Small intestine (tissue), 7 donors: ENCODE measurements at regions not wholly inside any gene's neighbourhood (a gene's known extent, or its start where the extent isn't known, plus 50 kb on each side); places are given as distances from the start of the nearest gene placed in this dataset.

Experiments used
- DNase-seq, 2 donors: peaks; one replicate each; pipeline versions ENCODE4 v3.0.0 to v3.0.0-alpha.2; 2013
- FAIRE-seq: peaks from 2 replicates; lab custom pipeline; 2012; peaks lifted over from hg19 to GRCh38; lab: Jason Lieb, UNC
- H3K27ac ChIP-seq, 3 donors: one replicate each; pipeline ENCODE4 v1.5.1; 2013; ENCODE audit warnings: low read length in 2 of 3, mild to moderate bottlenecking in 2 of 3, control low read depth in 1 of 3, inconsistent platforms in 1 of 3, low read depth in 1 of 3, moderate library complexity in 1 of 3
- H3K27me3 ChIP-seq, 3 donors: one replicate each; pipeline ENCODE4 v1.6.1; 2013; ENCODE audit warnings: low read length in 3 of 3, inconsistent platforms in 1 of 3; ENCODE audit not compliant: control insufficient read depth in 3 of 3, insufficient read depth in 3 of 3
- H3K36me3 ChIP-seq, 3 donors: one replicate each; pipeline ENCODE4 v1.6.1; 2013; ENCODE audit warnings: low read length in 3 of 3, inconsistent platforms in 1 of 3, low read depth in 1 of 3, mild to moderate bottlenecking in 1 of 3, moderate library complexity in 1 of 3; ENCODE audit not compliant: control insufficient read depth in 3 of 3, insufficient read depth in 2 of 3
- H3K4me1 ChIP-seq, 3 donors: one replicate each; pipeline ENCODE4 v1.6.1; 2013; ENCODE audit warnings: low read length in 2 of 3, inconsistent platforms in 1 of 3, low read depth in 1 of 3, mild to moderate bottlenecking in 1 of 3, moderate library complexity in 1 of 3; ENCODE audit not compliant: control insufficient read depth in 3 of 3, insufficient read depth in 2 of 3
- H3K4me3 ChIP-seq, 3 donors: one replicate each; pipeline ENCODE4 v1.5.1; 2013; ENCODE audit warnings: low read length in 3 of 3, control low read depth in 1 of 3, inconsistent platforms in 1 of 3, low read depth in 1 of 3, mild to moderate bottlenecking in 1 of 3, moderate library complexity in 1 of 3
- H3K9me3 ChIP-seq, 2 donors: one replicate each; pipeline ENCODE4 v1.6.1; 2013; ENCODE audit warnings: low read depth in 1 of 2, low read length in 1 of 2; ENCODE audit not compliant: control insufficient read depth in 2 of 2, insufficient read depth in 1 of 2
- WGBS, 3 donors: extraction: QIAGEN DNeasy Blood & Tissue Kit; methylation state at CpG; one replicate each; pipeline ENCODE4 v1.1.7; 2013; 5-methylcytosine and 5-hydroxymethylcytosine counted together
- donor health status: healthy with polysubstance abuse.
- donor health status: control.
- donor health status: control.
- donor health status: Bipolar disorder and iron deficiency.
- donor health status: healthy.

- FAIRE-seq (no peak), DNase-seq (no peak)
- H3K9me3 ChIP-seq: no peaks in the 10 kb centered on the region
- no peak overlapping the region for H3K4me3 ChIP-seq
- no peaks in the 10 kb centered on the region for H3K4me1 ChIP-seq
- 45 to 70% (median 48%) methylated on average over 6 of the region's 6 CpGs for WGBS, 3 donors
- H3K27me3 ChIP-seq: peaks cover 6 to 13% (median 10%) of the 10 kb centered on the region in 3 donors
- no peak overlapping the region for H3K27ac ChIP-seq
- H3K36me3 ChIP-seq: no peaks in the 10 kb centered on the region
Measured at GRCh38 chr6:56839533-56840183, 115.2 kb upstream of the BEND6 start.

- Histone ChIP-seq H3K4me1 (no peaks in the 10 kb centered on the region), H3K4me3 (no peak overlapping the region), H3K9me3 (no peaks in the 10 kb centered on the region), H3K27ac (no peak overlapping the region), H3K27me3 (peaks cover 4 to 13% (median 7%) of the 10 kb centered on the region in 3 donors), H3K36me3 (no peaks in the 10 kb centered on the region)
- no peak for DNase-seq
- FAIRE-seq: no peak
- WGBS, 3 donors: 84 to 89% (median 85%) methylated on average over 1 of the region's 1 CpG
Measured at GRCh38 chr6:56838965-56839364, 115.9 kb upstream of the BEND6 start.

- DNase-seq (no peak), FAIRE-seq (no peak)
- Histone ChIP-seq H3K4me3 (no peak overlapping the region), H3K27me3 (peaks cover 3 to 9% (median 5%) of the 10 kb centered on the region in 3 donors), H3K9me3 (no peaks in the 10 kb centered on the region), H3K4me1 (no peaks in the 10 kb centered on the region), H3K36me3 (no peaks in the 10 kb centered on the region), H3K27ac (no peak overlapping the region)
- WGBS, 3 donors: 43 to 66% (median 46%) methylated on average over 2 of the region's 2 CpGs
Measured at GRCh38 chr6:56838016-56838555, 116.8 kb upstream of the BEND6 start.

GRCh38 chr6:56837322-56837894, 117.5 kb upstream of the BEND6 start:
- no peak for FAIRE-seq
- WGBS, 3 donors: 84 to 90% (median 86%) methylated on average over 6 of the region's 6 CpGs
- DNase-seq: no peak
- no peaks in the 10 kb centered on the region for H3K9me3 ChIP-seq
- no peaks in the 10 kb centered on the region for H3K4me1 ChIP-seq
- H3K27ac ChIP-seq: no peak overlapping the region
- H3K27me3 ChIP-seq: peaks cover 0 to 2% (median 0%) of the 10 kb centered on the region in 3 donors
- H3K36me3 ChIP-seq: no peaks in the 10 kb centered on the region
- H3K4me3 ChIP-seq: no peak overlapping the region

- Histone ChIP-seq H3K27me3 (peaks cover 0 to 2% (median 0%) of the 10 kb centered on the region in 3 donors), H3K27ac (no peak overlapping the region), H3K4me1 (no peaks in the 10 kb centered on the region), H3K4me3 (no peak overlapping the region), H3K9me3 (no peaks in the 10 kb centered on the region), H3K36me3 (no peaks in the 10 kb centered on the region)
- FAIRE-seq (no peak), DNase-seq (no peak)
- WGBS, 3 donors: 84 to 88% (median 85%) methylated on average over 3 of the region's 3 CpGs
Measured at GRCh38 chr6:56835612-56836011, 119.3 kb upstream of the BEND6 start.

- 87 to 98% (median 95%) methylated on average over 1 of the region's 1 CpG for WGBS, 3 donors
- no peak for FAIRE-seq
Measured at GRCh38 chr6:56833873-56834272, 121.0 kb upstream of the BEND6 start.

GRCh38 chr6:56833127-56833791, 121.6 kb upstream of the BEND6 start:
- Histone ChIP-seq H3K27ac (no peak overlapping the region), H3K4me3 (no peak overlapping the region), H3K9me3 (no peaks in the 10 kb centered on the region), H3K27me3 (no peaks in the 10 kb centered on the region), H3K4me1 (no peaks in the 10 kb centered on the region), H3K36me3 (no peaks in the 10 kb centered on the region)
- 80 to 85% (median 85%) methylated on average over 3 of the region's 3 CpGs for WGBS, 3 donors
- FAIRE-seq (no peak), DNase-seq (no peak)

More at GRCh38 chr6:56833873-56834272, 121.0 kb upstream of the BEND6 start:
- no peak overlapping the region for H3K27ac ChIP-seq
- H3K36me3 ChIP-seq: no peaks in the 10 kb centered on the region
- H3K4me3 ChIP-seq: no peak overlapping the region
- no peaks in the 10 kb centered on the region for H3K9me3 ChIP-seq
- H3K4me1 ChIP-seq: no peaks in the 10 kb centered on the region
- no peak for DNase-seq
- H3K27me3 ChIP-seq: no peaks in the 10 kb centered on the region

GRCh38 chr6:56832225-56832624, 122.7 kb upstream of the BEND6 start:
- H3K4me3 ChIP-seq: no peak overlapping the region
- no peaks in the 10 kb centered on the region for H3K4me1 ChIP-seq
- H3K27ac ChIP-seq: no peak overlapping the region
- no peaks in the 10 kb centered on the region for H3K36me3 ChIP-seq
- no peaks in the 10 kb centered on the region for H3K9me3 ChIP-seq
- no peaks in the 10 kb centered on the region for H3K27me3 ChIP-seq
- 61 to 86% (median 70%) methylated on average over 3 of the region's 3 CpGs for WGBS, 3 donors
- DNase-seq (no peak), FAIRE-seq (no peak)
